Erythroblast (primary cell): ENCODE measurements at regions not wholly inside any gene's neighbourhood (a gene's known extent, or its start where the extent isn't known, plus 50 kb on each side); places are given as distances from the start of the nearest gene placed in this dataset.

Source experiments
- DNase-seq, 2 experiments: peaks; one replicate each; lab custom pipeline; 2025; lab: John Stamatoyannopoulos, UW
- GATA1 ChIP-seq: IDR thresholded peaks from 2 replicates; pipeline ENCODE4 v1.6.1; 2011; ENCODE audit warnings: low read depth, mild to moderate bottlenecking, control low read depth, low read length, moderate library complexity
- POLR2A ChIP-seq: IDR thresholded peaks from 2 replicates; pipeline ENCODE4 v1.6.1; 2011; ENCODE audit warnings: mild to moderate bottlenecking, low read length

DNA sequence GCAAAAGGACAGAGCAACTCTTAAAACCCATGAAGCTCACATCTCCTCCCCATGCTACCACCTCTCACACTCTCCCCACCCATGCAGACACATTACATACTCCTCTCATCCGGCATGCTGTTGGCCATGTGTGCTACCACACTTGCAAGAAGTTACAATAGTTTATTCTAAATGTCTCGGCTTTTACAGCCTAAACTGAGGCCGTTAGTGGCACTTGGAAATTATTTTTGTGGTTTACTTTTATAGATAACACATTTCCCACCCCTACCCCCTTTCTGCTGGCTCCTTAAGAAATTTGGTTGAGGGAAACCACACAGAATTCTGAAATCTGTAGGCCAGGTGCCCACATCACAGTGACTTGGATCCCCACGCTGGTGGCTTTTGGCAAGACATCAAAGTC lies 141.1 kb upstream of the HHIP start:
- TF ChIP-seq GATA1 (no peak), POLR2A (no peak)

DNA sequence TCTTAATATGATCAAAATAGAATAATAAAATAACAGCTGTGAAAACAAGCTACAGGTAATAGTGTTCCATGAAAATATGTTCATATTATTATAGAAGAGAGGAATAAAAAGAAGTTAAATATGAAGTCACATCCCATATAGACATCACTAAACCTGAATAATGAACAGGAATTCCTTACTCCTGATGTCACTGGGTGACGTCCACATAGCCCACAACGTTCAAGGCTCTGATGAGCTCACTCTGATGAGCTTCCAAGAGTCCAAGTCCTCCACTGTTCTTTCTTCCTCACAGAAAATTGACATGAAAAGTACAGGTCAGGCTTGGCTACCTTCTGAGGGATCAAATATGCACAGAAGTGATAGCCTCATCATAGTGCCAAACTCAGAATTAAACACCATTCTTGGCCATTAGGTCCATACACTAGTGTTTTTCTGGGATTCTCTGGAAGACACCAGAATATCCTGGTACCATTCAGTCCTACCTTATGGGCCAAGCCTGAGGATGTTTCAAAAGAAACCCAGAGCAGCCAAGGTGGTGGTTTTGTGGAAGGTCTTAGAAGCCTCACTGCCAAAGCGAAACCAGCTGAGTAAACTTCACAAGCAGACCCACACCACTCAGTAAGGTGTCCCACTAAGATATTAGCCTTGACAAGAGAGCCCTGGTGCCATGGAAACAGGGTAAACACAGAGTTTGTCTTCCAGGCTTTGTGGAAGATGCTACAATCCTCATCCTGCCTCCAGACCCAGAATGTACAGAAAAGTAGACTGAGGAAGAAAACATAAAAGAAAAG lies 138.4 kb upstream of the HHIP start:
- DNase-seq = no peak
- TF ChIP-seq GATA1 = no peak
- no peak for TF ChIP-seq POLR2A

More for the DNA sequence above, 141.1 kb upstream of the HHIP start:
- no peak for DNase-seq

DNA sequence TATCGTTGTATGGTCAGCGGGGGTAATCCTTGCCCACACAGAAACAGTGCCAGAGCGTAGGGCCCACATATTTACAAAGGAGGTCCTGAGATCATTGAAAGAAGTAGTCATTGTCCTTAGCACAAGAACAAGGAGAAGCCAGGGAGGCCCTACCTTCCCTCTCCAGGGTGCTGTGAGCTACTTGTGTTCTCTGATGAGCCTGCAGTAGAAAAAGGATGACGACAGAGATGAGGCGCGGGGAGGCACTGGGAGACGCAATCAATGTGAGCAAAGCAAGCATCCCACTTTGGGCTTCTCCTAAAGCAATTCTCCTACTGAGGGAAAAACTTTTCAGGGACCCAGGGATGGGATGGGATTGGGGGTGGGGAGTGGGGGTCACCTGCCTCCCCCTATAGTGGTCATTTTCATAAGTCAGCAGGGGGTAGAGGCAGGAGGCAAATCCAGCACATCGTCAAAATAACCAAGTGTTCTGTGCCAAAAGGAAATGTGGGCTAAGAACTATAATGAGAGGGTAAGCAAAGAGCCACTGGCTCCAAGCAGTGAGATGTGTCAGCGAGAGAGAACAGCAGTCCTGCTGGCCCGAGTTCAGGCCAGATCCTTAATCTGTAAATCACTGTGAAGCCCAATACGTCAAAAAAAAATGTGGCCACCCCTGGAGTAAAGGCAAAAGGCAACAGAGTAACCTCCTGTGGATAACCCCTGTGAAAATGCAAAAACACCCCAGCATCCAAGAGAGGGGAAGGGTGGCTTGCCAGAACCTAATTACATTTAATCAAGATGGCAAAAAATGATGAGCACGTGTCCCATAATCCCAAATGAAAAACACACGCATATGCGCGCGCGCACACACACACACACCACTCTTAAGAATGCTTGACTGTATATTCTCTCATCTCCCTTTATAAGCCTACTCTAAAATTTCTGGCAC lies 136.6 kb upstream of the HHIP start:
- no peak for TF ChIP-seq POLR2A
- no peak for TF ChIP-seq GATA1
- no peak for DNase-seq

DNA sequence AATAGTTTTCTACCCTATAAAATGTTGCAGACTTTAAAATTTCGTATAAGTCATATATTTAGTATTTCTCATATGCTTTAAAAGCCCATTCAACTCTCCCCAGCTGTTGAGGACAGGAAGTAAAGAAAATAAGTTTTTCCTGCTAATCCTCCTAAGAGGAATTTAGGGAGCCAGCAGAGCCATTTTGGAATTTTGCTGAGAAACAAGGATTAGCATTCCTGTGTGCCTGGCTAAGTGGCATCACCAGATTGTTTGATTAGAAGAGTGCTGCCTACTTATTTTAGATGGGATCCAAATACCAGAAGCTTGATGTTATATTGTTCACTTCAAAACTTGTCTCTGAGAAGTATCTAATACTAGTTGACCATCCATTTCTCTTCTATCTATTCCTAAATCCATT lies 131.2 kb upstream of the HHIP start:
- TF ChIP-seq GATA1 (no peak), POLR2A (no peak)
- DNase-seq = no peak

DNA sequence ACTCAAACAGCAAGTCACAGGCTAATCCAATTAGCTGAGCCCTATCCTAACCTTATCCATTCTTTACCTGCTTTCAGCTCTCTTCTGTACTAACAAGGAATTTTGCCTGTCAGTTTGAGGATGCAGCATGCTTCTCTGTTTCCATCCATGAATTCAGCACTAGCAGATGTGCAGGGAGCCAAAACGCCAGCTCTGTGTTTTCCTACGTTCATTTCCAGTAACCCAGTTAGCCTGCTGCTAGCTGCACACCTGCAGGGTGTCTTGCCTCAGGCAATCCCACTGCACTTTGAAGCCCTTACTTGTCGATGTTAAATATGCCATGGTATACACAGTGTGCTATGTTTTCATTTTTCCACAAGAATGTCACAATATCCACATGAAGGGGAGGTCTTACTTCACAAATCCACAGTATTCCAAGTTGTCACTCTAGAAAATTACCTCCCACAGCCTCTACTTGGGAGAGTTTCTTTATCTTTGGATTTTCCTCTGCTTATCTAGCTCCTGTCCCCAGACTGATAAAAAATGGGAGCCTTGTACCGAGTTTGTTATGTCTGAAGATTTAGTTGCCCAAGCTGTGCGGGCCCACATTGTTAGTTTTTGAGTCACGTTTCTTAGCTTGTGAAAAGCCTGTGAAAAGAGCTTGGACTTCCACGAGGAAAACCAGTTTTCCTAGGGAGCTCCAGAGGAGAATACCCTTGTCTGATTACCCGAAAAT lies 127.6 kb upstream of the HHIP start:
- DNase-seq = no peak
- no peak for TF ChIP-seq GATA1
- no peak for TF ChIP-seq POLR2A

DNA sequence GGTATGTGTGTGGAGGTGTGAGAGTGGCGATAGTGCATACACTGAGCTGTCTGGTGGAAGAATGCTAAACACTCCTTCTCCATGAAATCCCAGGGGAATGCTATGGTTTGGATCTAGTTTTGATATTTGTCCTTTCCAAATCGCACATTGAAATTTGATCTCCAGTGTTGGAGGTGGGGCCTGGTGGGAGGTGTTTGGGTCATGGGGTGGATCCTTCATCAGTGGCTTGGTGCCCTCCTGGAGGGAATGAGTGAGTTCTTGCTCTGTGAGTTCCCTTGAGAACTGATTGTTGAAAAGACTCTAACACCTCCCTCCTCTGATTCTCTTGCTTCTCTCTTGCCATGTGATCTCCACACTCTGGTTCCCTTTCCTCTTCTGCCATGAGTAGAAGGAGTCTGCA lies 114.1 kb upstream of the HHIP start:
- TF ChIP-seq POLR2A (no peak), GATA1 (no peak)
- DNase-seq = no peak

DNA sequence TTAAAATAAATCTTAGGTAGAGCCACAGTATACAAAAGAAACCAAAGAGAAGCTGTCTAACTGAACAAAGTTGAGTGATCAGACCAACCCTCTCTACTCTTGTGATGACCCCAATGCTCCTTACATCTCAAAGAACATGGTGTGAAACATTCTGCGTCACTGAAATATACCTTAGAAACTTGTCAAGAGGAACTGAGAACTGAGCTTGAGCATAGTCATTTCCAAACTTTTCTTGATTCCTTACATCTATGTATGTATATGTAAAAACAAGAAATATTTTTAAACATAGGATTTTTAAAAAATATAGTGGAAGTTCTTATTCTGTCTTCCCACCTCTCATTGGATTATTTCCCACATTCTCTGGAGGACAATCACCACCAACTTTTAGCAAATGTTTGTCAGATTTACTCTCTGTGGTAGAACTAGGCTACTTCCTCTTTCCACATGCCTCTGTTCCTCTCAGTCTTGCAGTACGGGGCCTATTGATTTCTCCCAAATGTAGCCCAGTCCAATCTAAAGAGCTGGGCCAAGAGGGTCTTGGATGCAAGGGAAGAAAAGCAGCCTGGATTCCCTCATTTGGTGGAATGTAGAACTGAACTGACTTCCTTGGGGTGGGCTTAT lies 98.2 kb upstream of the HHIP start:
- TF ChIP-seq POLR2A = no peak
- TF ChIP-seq GATA1 = no peak
- no peak for DNase-seq

DNA sequence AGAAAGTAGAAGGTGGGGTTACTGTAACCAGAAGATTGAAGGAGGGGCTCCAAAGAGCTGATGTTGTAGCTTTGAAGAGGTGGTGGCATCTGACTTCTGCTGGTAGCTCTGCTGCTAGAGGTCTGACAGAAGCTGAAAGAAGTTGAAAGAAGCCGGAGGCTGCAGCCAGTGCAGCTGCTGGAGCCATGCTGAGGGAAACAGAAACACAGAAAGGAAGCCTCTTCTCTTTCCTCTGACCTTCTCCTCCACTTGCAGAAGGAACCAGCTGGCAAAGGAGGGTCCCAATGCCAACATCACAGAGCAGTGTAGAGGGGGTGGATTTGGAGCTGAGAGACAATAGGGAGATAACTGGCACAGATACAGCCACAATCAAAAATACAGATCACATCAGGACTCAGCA lies 89.3 kb upstream of the HHIP start:
- no peak for DNase-seq
- TF ChIP-seq POLR2A (no peak), GATA1 (no peak)

DNA sequence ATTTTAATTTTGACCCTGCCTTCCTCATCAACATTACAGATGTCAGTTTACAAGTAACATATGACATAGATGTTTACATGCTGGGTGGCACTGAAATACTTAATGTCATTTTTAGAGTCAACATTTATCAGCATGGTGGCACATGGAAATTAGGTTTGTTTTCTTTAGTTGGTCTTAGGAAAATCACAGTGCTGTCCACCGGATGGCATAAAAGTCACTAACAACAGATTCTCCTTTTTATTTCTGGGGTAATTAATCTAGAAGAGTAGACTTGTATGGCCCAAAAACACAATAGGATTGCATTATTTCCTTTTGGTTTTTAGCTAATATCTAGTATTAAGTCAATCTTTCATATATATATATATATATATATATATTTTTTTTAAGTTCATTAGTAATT lies 88.6 kb upstream of the HHIP start:
- TF ChIP-seq GATA1 (no peak), POLR2A (no peak)
- DNase-seq = no peak

DNA sequence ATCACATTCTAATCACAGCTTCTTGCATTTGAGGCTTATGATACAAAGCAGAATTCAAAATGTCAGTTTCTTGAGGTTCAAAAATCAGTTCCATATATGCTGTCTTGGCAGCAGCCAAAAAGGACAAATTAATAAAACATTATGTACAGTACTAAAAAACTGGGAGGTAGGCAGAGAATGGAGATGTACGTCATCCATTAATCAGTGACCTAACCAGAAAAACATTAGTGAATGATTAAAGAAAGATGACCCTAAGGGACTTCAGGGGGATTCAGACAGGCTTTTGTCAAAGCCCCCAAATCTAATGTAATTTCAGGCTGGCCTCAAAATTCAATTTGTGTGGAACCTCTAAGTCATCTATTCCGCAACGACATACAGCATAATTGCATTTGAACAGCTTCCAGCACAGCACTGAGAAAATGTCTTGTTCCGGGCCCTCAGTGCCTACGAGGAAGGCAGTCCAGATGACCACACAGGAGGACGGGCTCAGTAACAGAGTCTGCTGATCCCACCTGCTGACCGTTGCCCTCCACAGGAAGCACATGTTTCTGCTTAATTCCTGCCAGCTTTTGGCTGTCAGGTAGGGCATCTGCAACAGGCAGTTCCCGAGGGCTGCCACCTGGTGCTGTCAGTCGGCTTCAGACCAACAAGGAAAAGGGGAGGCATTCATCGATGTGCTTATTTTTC lies 83.8 kb upstream of the HHIP start:
- no peak for TF ChIP-seq GATA1
- TF ChIP-seq POLR2A = no peak
- DNase-seq = no peak

DNA sequence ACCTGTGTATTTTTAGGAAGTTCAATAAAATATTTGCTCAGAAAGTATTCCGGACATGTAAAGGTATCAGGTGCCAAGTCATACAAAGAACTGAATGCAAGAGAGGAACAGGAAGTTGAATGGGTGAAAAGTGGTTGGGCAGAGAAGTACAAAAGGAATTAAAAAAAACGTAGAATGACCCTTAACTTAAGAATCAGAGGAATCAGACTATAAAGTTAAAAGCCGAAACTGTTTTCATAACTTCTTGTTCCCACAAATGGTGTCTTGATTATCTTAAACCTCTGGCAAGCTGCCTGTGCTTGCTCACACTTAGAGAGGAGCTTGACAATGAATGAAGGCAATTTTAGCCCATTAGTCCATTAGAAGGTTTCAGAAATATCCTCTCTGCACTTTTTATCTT lies 81.6 kb upstream of the HHIP start:
- TF ChIP-seq GATA1 (no peak), POLR2A (no peak)
- DNase-seq = no peak

DNA sequence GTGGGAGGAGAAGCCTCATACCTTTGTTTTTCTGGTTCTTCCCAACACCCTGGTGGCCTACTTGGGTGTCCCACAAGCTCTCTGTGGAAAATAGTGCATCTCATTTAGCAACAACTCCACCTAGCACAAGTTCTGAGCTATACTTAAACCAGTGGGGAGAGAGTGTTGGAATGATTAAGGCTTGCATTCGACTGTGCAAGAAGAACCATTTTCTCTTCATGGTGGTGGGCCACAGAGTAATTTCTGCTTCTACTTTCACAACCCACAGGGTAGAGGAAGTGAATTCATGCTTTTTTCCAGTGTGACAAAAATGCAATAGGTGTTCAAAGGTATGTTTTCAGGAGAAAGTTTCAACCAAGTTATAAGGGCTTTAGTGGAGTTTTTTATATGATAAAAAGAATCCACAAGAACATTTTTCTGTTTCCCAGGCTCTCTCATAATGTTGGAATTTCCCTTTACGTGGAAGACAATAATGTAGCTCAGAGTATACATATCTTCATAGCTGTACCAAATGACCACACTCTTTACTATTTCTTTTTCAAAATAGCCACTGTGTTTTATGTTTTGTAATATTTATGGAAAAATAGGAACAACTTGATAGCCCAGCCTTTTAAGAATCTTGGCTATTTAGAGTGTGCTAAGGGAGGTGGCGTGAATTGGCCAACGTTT lies 80.3 kb upstream of the HHIP start:
- DNase-seq = no peak
- TF ChIP-seq POLR2A (no peak), GATA1 (no peak)

DNA sequence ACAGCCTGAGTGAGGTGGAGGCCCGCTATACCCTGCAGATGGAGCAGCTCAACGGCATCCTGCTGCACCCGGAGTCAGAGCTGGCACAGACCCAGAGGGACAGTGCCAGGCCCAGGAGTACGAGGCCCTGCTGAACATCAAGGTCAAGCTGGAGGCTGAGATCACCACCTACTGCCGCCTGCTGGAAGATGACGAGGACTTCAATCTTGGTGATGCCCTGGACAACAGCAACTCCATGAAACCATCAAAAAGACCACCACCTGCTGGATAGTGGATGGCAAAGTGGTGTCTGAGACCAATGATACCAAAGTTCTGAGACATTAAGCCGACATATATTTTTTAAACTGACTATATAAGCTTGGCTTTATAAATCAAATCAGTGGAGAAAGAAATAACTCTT lies 73.3 kb upstream of the HHIP start:
- DNase-seq = peak; percentile 7 to 16
- TF ChIP-seq POLR2A (no peak), GATA1 (no peak)
